ENCODE measurements at regions not wholly inside any gene's neighbourhood (a gene's known extent, or its start where the extent isn't known, plus 50 kb on each side); places are given as distances from the start of the nearest gene placed in this dataset.

DNA sequence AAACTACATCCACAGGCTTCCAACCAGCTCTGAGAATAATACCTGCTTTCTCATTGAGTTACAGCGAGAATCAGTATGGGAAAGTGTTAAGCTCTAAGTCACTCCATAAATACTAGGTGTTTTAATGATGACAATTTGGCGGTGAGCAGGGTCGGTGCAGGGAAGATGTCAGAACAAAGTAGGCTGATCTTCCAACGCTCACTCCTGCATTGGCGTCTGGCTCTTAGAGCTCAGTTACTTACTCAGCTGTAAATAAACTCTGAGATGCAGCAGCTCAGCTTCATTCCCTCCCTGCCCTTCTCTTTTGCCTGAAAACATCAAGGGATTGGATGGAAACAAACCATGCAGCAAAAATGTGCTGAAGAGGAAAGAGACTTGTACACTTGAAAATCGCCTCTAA is 102.5 kb upstream of the SPACA1 start:
- Histone ChIP-seq H3K9ac (ENCODE audit: low read length) (no peak overlapping the region), H4K12ac (ENCODE audit: low read depth, low read length) (no peak overlapping the region), H2AFZ (ENCODE audit: insufficient read depth, low read length, poor library complexity) (no peak overlapping the region), H2AK5ac (ENCODE audit: low read length) (no peak overlapping the region), H4K8ac (ENCODE audit: low read depth, low read length) (no peak overlapping the region), H3K79me1 (ENCODE audit: low read length) (no peaks in the 10 kb centered on the region), H3K4me2 (ENCODE audit: low read length) (no peak overlapping the region), H3K9me3 (ENCODE audit: insufficient read depth, low read depth, low read length) (no peaks in the 10 kb centered on the region), H2BK12ac (ENCODE audit: low read length) (no peak overlapping the region), H4K91ac (ENCODE audit: low read depth, low read length) (no peak overlapping the region), H3K36me3 (ENCODE audit: control insufficient read depth in 1 of 2, insufficient read depth in 2 of 2, low read length in 2 of 2) (no peaks in the 10 kb centered on the region), H3K4me3 (ENCODE audit: low read depth, low read length) (no peak overlapping the region), H3K79me2 (ENCODE audit: control insufficient read depth, insufficient read depth, low read length, poor library complexity) (no peaks in the 10 kb centered on the region), H3K4ac (ENCODE audit: low read depth, low read length) (no peak overlapping the region), H3K4me1 (ENCODE audit: control insufficient read depth in 1 of 2, insufficient read depth in 2 of 2, low read length in 2 of 2) (peaks cover 0 to 2% of the 10 kb centered on the region in 2 experiments), H3K23ac (ENCODE audit: low read length) (no peak overlapping the region), H3K27ac (ENCODE audit: low read depth, low read length) (no peak overlapping the region), H3K14ac (ENCODE audit: low read length) (no peak overlapping the region), H2BK120ac (ENCODE audit: insufficient read depth, low read length, poor library complexity) (no peak overlapping the region), H3K18ac (ENCODE audit: low read length) (no peak overlapping the region), H3K27me3 (ENCODE audit: insufficient read depth, low read length) (no peaks in the 10 kb centered on the region), H2BK5ac (ENCODE audit: low read depth, low read length, poor library complexity) (no peak overlapping the region)
- no peak for DNase-seq
- WGBS (ENCODE audit: extremely low coverage, insufficient coverage, insufficient read length), result no CpG with 5 or more reads among the region's 6 CpGs

DNA sequence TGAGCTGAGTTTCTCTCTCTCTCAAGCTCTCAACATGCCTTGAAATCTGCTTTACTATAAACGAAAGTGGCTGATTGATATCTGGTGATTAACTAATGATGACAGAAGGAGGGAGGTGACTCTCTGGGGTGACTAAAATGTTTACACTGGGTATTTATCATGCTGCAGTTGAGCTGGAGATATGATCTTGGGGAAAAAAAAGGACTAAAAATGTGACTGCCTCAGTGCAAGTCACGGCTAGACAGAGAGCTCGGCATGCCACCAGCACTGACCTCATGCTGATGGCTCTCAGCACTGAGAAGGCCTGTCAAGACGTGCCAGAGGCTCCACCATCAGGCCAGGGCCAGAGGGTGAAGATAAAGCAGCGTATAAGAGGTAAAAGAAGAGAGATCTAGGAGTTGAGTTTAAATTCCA is 103.1 kb upstream of the SPACA1 start:
- no peak overlapping the region for H3K4me3 ChIP-seq (ENCODE audit: low read depth, low read length)
- no peak overlapping the region for H4K8ac ChIP-seq (ENCODE audit: low read depth, low read length)
- H3K4me1 ChIP-seq (ENCODE audit: control insufficient read depth in 1 of 2, insufficient read depth in 2 of 2, low read length in 2 of 2), result peaks cover 0 to 2% of the 10 kb centered on the region in 2 experiments
- no peak overlapping the region for H2AK5ac ChIP-seq (ENCODE audit: low read length)
- H3K9me3 ChIP-seq (ENCODE audit: insufficient read depth, low read depth, low read length), result no peaks in the 10 kb centered on the region
- H2BK5ac ChIP-seq (ENCODE audit: low read depth, low read length, poor library complexity), result no peak overlapping the region
- H3K79me2 ChIP-seq (ENCODE audit: control insufficient read depth, insufficient read depth, low read length, poor library complexity), result no peaks in the 10 kb centered on the region
- H3K4ac ChIP-seq (ENCODE audit: low read depth, low read length), result no peak overlapping the region
- H3K27me3 ChIP-seq (ENCODE audit: insufficient read depth, low read length), result no peaks in the 10 kb centered on the region
- peak; percentile 76 to 82 for DNase-seq
- H4K91ac ChIP-seq (ENCODE audit: low read depth, low read length), result no peak overlapping the region
- H3K79me1 ChIP-seq (ENCODE audit: low read length), result no peaks in the 10 kb centered on the region
- H3K9ac ChIP-seq (ENCODE audit: low read length), result no peak overlapping the region
- no peak overlapping the region for H4K12ac ChIP-seq (ENCODE audit: low read depth, low read length)
- H2BK120ac ChIP-seq (ENCODE audit: insufficient read depth, low read length, poor library complexity), result no peak overlapping the region
- no CpG with 5 or more reads among the region's 5 CpGs for WGBS (ENCODE audit: extremely low coverage, insufficient coverage, insufficient read length)
- no peak overlapping the region for H2AFZ ChIP-seq (ENCODE audit: insufficient read depth, low read length, poor library complexity)
- no peak overlapping the region for H3K14ac ChIP-seq (ENCODE audit: low read length)
- no peak overlapping the region for H3K4me2 ChIP-seq (ENCODE audit: low read length)
- no peak overlapping the region for H3K23ac ChIP-seq (ENCODE audit: low read length)
- no peak overlapping the region for H2BK12ac ChIP-seq (ENCODE audit: low read length)
- no peak overlapping the region for H3K18ac ChIP-seq (ENCODE audit: low read length)
- H3K27ac ChIP-seq (ENCODE audit: low read depth, low read length), result no peak overlapping the region
- no peaks in the 10 kb centered on the region for H3K36me3 ChIP-seq (ENCODE audit: control insufficient read depth in 1 of 2, insufficient read depth in 2 of 2, low read length in 2 of 2)

DNA sequence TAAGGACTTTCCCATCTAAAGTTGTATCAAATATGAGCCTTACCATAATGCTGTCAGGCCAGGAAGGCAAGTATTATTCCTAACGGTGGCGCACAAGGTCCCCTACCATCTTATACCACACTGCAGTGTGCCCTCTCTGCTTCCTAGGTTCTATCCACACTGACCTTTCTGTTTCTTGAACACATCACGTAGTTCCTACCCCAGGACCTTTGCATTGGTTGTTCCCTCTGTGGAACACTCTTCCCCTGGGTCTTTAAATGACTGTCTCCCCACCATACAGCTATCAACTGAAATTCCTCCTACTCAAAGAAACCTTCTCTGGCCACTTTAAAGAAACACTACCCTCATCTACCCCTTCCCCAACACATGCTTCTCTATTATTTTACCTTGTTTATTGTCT is 104.5 kb upstream of the SPACA1 start:
- H2BK12ac ChIP-seq (ENCODE audit: low read length), result no peak overlapping the region
- H2AFZ ChIP-seq (ENCODE audit: insufficient read depth, low read length, poor library complexity), result no peak overlapping the region
- no peak overlapping the region for H3K4ac ChIP-seq (ENCODE audit: low read depth, low read length)
- H4K91ac ChIP-seq (ENCODE audit: low read depth, low read length), result no peak overlapping the region
- H2BK5ac ChIP-seq (ENCODE audit: low read depth, low read length, poor library complexity), result no peak overlapping the region
- H3K18ac ChIP-seq (ENCODE audit: low read length), result no peak overlapping the region
- H3K4me1 ChIP-seq (ENCODE audit: control insufficient read depth in 1 of 2, insufficient read depth in 2 of 2, low read length in 2 of 2), result peaks cover 0 to 2% of the 10 kb centered on the region in 2 experiments
- WGBS (ENCODE audit: extremely low coverage, insufficient coverage, insufficient read length), result no CpG with 5 or more reads among the region's 3 CpGs
- H3K4me2 ChIP-seq (ENCODE audit: low read length), result no peak overlapping the region
- DNase-seq, result no peak
- no peak overlapping the region for H3K14ac ChIP-seq (ENCODE audit: low read length)
- no peak overlapping the region for H3K9ac ChIP-seq (ENCODE audit: low read length)
- no peak overlapping the region for H3K23ac ChIP-seq (ENCODE audit: low read length)
- no peaks in the 10 kb centered on the region for H3K9me3 ChIP-seq (ENCODE audit: insufficient read depth, low read depth, low read length)
- no peaks in the 10 kb centered on the region for H3K27me3 ChIP-seq (ENCODE audit: insufficient read depth, low read length)
- H2AK5ac ChIP-seq (ENCODE audit: low read length), result no peak overlapping the region
- no peak overlapping the region for H4K8ac ChIP-seq (ENCODE audit: low read depth, low read length)
- H3K79me1 ChIP-seq (ENCODE audit: low read length), result no peaks in the 10 kb centered on the region
- no peaks in the 10 kb centered on the region for H3K36me3 ChIP-seq (ENCODE audit: control insufficient read depth in 1 of 2, insufficient read depth in 2 of 2, low read length in 2 of 2)
- no peaks in the 10 kb centered on the region for H3K79me2 ChIP-seq (ENCODE audit: control insufficient read depth, insufficient read depth, low read length, poor library complexity)
- H3K27ac ChIP-seq (ENCODE audit: low read depth, low read length), result no peak overlapping the region
- no peak overlapping the region for H4K12ac ChIP-seq (ENCODE audit: low read depth, low read length)
- H3K4me3 ChIP-seq (ENCODE audit: low read depth, low read length), result no peak overlapping the region
- H2BK120ac ChIP-seq (ENCODE audit: insufficient read depth, low read length, poor library complexity), result no peak overlapping the region

DNA sequence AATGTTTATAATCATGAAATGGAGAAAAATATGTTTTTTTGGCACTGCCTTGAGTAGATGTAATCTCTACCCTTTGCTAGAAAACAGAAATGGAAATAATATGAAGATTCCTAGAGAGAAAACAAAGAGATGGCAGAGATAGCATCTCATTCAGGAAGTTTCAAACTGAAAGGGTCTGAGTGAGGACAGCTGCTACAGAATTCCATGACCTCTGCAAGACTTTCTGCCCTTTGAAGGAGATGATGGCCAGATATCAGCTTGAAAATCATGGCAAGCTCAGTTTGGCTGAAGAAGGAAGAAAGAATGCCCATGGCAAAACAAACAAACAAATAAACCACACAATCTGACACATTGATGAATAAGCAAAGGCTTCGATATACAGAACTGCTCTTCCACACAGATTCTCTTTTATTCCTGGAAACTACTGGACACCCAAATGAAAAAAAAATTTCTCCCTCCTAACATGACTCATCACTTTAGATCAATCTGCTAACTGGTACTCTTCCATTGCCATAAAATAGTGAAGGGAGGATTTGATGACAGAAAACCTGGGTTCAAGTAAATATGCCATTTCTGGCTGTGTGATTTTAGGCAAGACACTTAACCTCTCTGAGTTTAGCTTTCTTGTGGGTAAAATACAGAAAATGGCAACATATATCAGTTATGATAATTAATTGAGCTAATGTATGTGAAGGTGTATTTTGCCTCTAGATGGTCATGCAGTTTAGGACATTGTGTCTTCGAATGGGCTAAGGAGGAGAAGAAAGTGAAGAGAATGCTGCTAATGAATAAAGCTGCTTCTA is 105.9 kb upstream of the SPACA1 start:
- H2BK5ac ChIP-seq (ENCODE audit: low read depth, low read length, poor library complexity), result no peak overlapping the region
- no peaks in the 10 kb centered on the region for H3K36me3 ChIP-seq (ENCODE audit: control insufficient read depth in 1 of 2, insufficient read depth in 2 of 2, low read length in 2 of 2)
- no peak overlapping the region for H3K4me3 ChIP-seq (ENCODE audit: low read depth, low read length)
- no peak overlapping the region for H3K4ac ChIP-seq (ENCODE audit: low read depth, low read length)
- H3K27me3 ChIP-seq (ENCODE audit: insufficient read depth, low read length), result no peaks in the 10 kb centered on the region
- no peaks in the 10 kb centered on the region for H3K79me1 ChIP-seq (ENCODE audit: low read length)
- H2AFZ ChIP-seq (ENCODE audit: insufficient read depth, low read length, poor library complexity), result no peak overlapping the region
- no peaks in the 10 kb centered on the region for H3K79me2 ChIP-seq (ENCODE audit: control insufficient read depth, insufficient read depth, low read length, poor library complexity)
- H3K9ac ChIP-seq (ENCODE audit: low read length), result no peak overlapping the region
- no CpG with 5 or more reads among the region's 2 CpGs for WGBS (ENCODE audit: extremely low coverage, insufficient coverage, insufficient read length)
- no peak overlapping the region for H3K27ac ChIP-seq (ENCODE audit: low read depth, low read length)
- no peak overlapping the region for H3K18ac ChIP-seq (ENCODE audit: low read length)
- H3K4me1 ChIP-seq (ENCODE audit: control insufficient read depth in 1 of 2, insufficient read depth in 2 of 2, low read length in 2 of 2), result peaks cover 0 to 2% of the 10 kb centered on the region in 2 experiments
- no peak overlapping the region for H3K4me2 ChIP-seq (ENCODE audit: low read length)
- no peak overlapping the region for H2BK12ac ChIP-seq (ENCODE audit: low read length)
- H4K91ac ChIP-seq (ENCODE audit: low read depth, low read length), result no peak overlapping the region
- H3K23ac ChIP-seq (ENCODE audit: low read length), result no peak overlapping the region
- H2BK120ac ChIP-seq (ENCODE audit: insufficient read depth, low read length, poor library complexity), result no peak overlapping the region
- H4K8ac ChIP-seq (ENCODE audit: low read depth, low read length), result no peak overlapping the region
- no peak for DNase-seq
- no peak overlapping the region for H2AK5ac ChIP-seq (ENCODE audit: low read length)
- no peak overlapping the region for H4K12ac ChIP-seq (ENCODE audit: low read depth, low read length)
- no peaks in the 10 kb centered on the region for H3K9me3 ChIP-seq (ENCODE audit: insufficient read depth, low read depth, low read length)
- H3K14ac ChIP-seq (ENCODE audit: low read length), result no peak overlapping the region
